HK-2 (cell line): ENCODE measurements at regions not wholly inside any gene's neighbourhood (a gene's known extent, or its start where the extent isn't known, plus 50 kb on each side); places are given as distances from the start of the nearest gene placed in this dataset.

Experiments
- DNase-seq: peaks from one replicate; pipeline ENCODE4 v3.0.0-alpha.2; 2018; ENCODE audit not compliant: unreplicated experiment

DNA sequence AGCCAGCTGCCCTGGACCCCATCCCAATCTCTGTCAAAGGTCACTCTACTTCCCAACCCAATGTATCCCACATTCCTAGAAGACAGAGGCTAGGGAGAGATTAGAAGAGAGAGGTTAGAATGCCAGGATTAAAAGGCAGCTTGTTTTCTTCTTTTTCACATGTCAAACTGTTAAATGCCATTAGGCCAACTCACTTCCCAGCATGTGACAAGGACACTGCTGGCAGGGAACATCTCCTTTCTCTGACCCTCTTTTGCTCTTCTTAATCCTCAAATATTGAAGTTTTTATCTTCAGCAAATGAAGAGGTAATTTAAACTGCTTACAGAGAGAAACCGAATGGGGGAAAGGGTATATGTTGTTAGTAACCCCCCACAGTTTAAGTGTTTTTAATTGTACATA is 89.1 kb downstream of the BBS10 start:
- DNase-seq, result no peak

DNA sequence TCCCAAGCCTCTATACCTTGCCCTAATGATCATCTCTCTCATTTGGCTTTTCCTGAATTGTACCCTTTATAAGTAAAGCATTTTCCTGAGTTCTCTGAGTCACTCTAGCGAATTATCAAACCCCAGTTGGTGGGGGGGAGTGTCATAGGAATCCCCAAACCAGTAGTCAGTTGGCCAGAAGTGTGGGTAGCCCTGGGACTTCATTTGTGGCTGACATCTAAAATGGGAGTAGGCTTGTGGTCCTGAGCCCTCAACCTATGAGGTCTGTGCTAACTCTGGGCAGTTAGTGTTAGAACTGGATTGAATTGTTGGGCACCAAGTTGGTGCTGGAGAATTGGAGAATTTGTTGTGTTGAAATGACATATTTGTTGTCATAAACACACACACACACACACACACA is 91.3 kb downstream of the BBS10 start:
- DNase-seq, result peak; percentile 11

DNA sequence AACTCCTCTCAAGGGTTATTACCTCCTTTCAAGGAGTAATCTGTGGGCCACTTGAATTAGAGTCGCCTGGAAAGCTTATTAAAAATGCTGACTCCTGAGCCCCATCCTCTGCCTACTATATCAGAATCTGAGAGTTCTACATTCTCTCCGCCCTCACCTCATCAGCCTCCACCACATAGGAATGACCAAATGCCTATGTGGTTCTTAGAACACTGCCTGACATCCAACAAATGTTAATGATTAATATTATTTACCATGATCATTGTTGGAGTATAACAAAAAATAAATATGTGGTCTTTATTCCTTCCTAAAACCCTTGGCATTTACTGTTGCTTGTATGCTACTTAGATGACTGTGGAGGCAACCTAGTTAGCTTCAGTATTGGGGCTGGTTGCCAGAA is 91.9 kb downstream of the BBS10 start:
- DNase-seq, result no peak

DNA sequence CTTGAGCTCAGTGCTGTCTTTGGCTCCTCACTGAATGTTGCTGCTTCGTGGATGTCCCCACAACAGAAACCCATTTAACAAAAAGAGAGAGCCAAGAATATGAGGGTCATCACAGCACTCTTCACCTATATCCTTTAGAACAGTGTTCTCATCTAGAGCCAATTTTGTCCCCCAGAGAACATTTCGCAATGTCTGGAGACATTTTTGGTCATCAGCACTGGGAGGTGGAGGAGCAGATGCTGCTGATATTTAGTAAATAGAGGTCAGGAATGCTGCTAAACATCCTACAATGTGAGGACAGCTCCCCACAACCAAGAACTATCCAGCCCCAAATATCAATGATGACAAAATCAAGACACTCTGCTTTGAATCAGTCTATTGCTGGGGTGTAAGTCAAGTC is 92.5 kb downstream of the BBS10 start:
- DNase-seq, result no peak

DNA sequence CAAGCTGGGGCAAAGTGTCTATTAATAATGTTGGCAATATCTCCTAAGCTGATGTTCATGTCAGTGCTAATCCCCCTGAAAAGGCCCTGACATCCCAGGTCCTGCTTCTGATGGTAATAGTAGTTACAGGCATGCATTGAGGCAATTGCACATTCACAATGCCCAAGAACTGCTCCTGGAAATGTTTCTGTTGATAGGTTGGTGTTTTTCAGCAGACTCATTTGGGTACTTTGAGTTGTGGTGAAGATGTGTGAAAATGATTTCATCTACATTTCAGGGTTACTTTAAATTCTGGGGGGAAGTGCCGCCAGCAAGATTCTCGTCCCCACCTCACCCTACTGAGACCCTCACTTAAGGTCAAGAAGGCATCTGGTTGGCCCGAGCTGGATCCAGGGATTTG is 92.9 kb downstream of the BBS10 start:
- DNase-seq, result no peak

DNA sequence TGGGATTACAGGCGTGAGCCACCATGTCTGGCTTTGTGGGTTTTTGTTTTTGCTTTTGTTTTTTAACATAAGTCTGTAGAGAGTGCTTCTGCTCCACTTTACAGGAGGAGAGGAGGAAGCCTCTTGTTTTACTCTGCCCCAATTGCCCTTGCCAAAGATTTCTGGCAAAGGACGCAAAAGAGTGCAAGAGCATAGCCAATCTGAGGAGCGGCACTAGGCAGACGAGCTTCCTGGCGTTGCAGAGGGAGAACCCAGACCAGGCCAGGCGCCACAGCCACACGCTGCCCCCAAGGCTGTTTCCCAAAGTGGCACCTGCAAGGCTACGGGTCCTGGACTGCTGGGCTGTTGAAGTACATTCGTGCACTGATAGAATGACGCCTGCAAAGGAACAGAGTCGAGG is 96.2 kb downstream of the BBS10 start:
- DNase-seq, result no peak

DNA sequence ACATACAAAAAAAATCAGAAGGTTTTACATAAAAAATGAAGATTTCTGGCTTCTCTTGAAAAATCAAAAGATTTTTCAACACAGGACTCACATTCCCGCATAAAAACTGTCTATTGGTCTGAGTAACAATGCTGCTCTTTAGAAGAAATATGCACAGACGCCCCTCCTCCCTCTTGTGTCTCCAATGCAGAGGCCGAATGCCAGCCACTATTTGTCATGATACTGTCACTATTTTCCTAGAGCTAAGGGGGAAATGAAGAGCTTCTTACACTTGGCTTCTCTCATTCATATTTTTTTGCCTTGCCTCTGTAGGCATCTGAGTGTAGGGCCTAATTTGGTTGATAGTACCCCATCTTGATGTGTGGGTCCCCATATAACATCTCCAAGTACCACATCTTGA is 98.0 kb downstream of the BBS10 start:
- peak; percentile 24 for DNase-seq

DNA sequence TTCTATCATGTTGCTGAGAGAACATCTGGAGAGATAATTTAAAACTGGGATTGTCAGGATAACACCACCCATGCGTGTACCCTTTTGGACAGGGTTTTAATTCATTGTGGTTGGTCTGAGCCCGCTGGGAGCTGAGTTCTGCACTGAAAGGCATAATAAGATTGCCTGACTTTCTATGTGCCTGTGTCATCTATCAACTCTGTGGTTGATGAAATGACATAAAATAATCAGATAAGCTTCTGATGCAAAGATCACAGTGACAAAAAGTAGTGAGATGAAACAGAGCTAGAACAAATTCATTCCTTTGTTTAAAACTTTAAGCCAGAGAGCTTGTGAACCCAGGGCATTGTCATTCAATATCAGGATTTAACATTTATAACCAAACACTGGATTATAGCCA is 98.7 kb downstream of the BBS10 start:
- no peak for DNase-seq

DNA sequence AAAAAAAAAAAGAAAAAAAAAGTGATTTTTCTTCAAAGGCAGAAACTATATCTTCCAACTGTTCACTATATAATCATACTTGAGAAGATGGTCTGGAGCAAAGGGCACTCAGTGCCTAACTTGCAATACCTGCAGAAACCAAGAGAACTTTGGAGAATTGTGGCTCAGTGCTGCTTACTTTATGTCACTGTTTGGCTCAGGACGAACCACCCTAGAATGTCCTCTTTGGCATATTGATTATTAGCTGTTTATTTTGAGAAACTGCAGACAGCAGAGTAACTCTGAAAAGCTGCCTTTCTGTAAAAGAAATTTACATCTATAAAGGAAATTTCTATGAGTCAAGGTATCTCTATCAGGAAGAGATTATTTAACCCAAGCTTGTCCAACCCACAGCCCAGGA is 100.2 kb downstream of the BBS10 start:
- DNase-seq, result no peak

DNA sequence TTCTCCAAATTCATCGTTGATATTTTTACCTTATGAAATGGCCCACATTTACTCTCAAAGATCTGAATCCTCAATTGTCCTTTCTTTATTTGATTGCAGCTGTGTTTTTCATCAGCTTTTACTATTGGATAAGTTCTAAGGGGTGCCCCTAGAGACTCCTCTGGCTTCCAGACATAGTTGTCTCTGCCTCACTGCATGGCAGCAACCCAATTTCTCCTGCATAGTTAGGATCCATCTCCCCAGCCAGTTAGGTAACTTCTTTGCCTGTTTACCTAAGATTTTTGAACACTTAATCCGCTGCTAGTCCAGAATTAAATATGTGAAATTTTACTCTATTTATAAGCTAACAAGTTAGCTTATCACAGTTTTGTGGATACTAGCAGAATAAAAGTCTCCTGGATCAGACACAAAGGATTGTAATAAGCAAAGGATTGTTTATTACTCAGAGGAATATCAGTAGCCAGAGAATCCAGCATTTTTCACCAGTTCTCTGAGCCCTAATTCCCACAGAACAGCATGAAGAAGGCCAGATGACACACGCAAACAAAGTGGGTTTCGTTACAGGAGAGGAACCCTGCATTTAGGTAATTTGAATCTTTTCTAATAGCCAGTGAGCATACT is 101.1 kb downstream of the BBS10 start:
- DNase-seq, result no peak

DNA sequence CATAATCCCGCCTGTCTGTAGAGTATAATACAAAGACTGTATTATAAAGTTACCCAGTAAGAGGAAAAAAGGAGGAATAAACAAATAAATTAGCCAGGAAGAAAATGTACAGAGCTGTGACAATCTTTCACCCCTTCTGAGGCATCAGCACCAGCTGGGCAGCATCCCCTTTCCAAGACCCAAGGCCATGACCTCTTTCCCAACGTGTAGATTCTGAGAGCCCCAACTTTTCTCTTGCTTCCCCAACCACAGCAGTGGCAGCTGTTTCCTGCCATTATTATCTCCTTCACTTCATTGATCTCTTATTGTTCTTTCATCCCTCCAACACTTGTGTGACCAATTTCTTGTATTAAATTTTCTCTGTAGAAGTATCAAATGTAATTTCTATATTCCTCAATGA is 101.6 kb downstream of the BBS10 start:
- DNase-seq, result no peak

DNA sequence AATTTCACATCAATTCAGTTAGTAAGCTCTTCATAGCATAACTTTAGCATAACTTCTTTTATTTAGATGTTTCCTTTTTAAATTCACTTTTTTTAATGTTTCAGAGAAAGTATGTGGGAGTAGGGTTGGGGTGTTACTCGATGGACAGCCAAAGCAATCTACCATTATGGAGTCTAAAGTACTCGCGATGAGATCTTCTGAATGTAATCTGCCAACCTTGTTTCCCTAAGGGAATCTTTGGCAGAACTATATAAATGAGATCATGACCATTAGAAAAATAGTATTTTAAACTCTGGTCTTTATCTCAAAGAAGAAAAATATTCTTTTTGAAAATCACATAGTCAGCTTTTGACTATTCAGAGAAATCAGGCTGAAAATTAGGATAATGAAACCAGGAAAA is 103.9 kb downstream of the BBS10 start:
- DNase-seq, result no peak

DNA sequence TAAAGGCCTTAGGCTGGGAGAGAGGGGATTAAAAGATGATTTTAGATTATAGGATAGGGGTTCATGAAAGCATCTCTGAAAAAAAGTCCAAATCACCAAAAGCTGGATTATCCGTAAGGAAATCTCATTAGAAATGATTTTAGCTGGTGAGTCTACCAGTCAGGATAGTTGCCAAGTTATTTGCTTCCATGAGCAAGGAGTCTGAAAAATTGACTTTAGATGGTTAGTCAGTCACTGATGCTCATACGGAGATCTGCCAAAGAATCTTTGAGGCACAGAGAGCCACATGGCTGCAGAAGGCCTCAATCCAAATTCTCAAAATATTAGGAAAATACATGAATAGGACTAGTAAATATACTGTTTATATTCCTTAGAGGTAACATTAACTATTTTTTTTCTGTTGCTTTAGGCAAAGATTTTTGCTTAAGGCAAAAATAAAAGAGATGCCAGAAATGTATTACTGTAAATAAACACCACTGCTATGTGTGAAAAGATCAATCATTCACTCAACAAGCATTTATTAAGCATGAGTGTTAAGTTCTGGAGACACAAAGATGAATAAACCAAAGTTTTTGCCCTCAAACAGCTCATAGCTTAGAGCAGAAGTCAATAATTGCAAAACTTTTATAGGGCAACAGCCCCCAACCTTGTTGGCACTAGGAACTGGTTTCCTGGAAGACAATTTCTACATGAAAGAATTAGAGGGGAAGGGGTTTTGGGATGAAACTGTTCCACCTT is 105.2 kb downstream of the BBS10 start:
- no peak for DNase-seq

DNA sequence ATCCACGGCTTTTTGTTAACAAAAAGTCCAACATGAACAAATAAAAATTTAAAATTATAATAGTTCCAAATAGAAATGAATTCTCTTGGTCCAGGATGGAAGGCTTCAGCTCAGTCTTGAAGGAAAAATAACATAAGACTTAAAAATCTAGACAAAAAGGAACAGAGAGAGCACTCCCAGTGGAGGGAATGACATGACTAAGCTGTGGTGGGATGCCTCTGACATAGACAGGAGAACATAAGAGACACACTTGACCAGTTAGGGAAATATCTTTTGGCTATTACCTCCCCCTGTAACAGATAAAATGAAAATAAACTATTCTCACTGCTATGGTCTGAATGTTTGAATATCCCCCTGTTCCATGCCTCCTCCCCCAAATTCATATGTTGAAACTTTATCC is 106.8 kb downstream of the BBS10 start:
- no peak for DNase-seq

DNA sequence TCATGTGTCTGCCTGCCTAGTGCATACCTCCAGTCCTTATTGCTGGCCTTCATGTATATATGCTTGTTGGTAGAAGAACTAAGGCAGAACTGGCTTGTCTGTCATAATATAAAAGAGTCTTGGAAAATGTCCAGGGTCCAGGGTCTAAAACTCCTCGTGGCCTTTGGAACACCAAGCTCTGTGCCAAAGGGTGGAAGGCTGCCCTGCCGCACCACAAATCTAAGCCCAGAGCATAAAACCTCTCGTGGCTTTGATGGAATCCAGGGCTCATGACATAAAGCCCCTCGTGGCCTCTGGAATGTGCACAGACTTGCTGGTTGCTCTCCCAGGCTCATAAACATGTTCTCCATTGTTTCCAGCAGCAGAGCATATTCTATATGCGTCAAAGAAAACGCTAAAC is 107.9 kb downstream of the BBS10 start:
- DNase-seq, result no peak

DNA sequence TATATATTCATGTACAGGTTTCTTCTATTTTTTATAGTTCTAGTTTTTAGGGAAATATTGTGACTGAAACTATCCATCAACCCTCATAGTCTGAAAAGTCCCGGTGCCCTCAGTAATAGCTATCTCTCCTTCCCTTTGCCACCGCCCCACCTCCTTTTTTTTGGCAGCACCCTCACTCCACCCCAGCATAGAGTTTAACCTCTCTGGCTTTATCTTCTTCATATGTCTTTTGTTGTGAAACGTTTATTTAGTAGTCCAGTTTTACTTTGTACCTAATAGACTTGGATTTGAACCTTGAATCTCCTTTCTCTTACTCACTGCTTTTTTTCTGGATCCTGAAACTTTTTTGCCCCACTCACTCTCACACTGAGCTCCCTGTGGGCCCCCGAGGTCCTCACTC is 109.5 kb downstream of the BBS10 start:
- DNase-seq, result no peak

DNA sequence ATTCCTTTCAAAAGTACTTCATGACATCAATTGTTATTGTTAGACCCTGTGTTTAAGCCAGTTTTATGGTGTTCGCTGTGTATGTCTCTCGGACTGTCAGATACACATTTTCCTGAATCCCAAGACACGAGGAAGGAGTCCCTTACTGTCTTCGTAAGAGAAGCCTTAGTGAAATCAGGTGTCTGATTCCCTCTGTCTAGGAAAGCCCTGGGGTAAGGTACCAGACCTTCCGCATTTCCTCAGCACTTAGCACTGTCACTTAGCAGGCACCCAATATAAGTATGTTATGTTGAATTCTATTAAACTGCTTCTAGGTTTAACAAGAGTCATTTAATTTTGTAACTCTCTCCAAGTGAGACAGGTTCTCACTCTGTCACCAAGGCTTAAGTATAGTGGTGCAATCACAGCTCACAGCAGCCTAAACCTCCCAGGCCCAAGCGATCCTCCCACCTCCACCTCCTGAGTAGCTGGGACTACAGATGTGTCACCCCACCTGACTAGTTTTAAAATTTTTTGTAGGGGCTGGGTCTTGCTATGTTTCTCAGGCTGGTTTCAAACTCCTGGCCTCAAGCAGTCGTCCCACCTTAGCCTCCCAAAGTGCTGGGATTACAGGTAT is 111.0 kb downstream of the BBS10 start:
- no peak for DNase-seq

DNA sequence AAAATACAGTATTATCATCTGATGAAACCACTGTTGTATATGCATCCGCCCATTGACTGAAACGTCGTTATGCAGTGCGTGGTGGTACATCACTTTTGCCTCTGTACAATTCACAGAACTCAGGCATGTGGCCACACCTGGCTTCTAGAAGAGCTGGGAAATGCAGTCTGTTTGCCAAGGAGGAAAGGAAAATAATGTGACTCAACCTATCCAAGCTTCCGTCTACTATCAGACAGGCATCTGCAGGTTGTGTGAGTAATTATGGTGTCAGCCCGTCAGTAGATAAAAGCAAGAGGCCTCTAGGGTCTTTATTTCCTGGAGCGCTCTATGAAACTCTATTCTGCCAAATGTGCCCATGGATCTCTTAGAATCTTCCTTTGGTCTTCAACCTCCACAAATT is 111.6 kb downstream of the BBS10 start:
- peak; percentile 29 for DNase-seq

DNA sequence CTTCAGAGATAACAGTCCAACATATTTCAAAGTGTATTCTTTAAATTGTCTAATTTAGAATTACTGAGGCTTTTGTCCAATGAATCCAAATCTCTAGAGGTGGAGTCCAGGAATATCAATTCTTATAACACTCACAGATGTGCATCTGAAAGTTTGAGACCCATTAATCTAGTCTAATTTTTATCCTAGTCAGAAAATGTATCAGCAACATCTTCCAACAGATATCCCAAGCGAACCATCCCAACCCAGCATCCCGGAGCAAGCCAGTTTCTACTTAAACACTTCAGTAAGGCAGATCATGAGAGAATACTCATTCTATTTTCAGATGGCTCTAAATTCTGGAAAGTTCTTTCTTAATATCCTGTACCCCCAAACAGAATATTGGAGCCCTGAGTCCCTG is 113.5 kb downstream of the BBS10 start:
- DNase-seq, result no peak

DNA sequence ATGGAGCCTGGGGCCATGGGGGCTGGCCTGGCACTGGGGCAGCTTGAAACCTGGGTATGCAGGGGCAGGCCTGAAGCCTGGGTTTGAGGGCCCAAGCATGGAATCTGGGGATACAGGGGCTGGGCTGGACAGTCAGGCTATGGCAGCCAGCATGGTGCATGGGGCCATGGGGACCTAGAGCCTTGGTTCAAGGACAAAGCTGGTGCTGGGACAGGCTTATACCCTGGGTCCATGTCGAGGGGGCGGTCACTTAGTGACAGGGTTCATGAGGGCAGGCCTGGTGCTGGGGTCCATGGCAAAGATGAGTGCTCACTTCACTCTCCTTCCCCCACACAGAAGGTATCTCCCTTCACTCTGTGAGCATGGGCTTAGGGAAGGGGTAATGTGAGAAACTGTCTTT is 116.2 kb downstream of the BBS10 start:
- DNase-seq, result no peak

DNA sequence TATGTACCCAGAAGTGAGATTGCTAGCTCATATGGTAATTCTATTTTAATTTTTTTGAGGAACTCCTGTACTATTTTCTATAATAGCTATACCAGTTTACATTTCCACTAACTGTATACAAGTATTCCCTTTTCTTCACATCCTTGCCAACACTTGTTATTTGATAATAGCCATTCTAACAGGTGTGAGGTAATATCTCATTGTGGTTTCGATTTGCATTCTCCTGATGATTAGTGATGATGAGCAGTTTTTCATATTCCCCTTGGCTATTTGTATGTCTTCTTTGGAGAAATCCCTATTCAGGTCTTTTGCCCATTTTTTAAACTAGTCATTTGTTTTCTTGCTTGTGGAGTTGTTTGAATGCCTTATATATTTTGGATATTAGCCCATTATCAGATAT is 121.3 kb downstream of the BBS10 start:
- DNase-seq, result no peak

DNA sequence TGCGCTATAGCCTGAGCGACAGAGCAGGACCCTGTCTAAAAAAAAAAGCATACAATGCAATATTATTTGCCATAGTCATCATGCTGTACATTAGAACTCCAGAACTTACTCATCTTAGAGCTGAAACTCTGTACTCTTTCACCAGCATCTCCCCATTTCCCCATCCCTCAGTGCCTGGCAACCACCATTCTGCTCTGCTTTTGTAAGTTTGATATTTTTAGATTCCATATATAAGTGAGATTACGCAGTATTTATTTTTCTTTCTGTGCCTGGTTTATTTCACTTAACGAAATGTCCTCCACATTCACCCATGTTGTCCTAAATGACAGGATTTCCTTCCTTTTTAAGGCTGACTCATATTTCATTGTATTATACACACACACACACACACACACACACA is 121.8 kb downstream of the BBS10 start:
- no peak for DNase-seq

DNA sequence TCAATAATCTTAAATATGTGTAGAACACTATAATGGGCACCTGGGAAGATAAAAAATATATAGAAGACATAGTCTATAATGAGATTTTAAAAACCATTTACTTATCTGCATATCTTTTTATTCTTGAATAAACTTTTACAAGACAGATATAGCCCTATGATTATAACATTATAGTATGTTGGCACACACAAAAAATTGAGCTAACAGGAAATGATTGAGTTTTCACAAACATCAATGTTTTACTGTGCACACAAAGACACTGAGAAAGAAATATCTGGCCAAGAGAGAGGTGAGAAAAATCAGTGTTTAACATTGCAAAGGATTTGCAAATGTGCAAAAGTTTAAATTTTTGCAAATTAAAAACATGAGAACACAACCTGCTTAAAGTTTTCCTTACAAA is 124.3 kb downstream of the BBS10 start:
- no peak for DNase-seq

DNA sequence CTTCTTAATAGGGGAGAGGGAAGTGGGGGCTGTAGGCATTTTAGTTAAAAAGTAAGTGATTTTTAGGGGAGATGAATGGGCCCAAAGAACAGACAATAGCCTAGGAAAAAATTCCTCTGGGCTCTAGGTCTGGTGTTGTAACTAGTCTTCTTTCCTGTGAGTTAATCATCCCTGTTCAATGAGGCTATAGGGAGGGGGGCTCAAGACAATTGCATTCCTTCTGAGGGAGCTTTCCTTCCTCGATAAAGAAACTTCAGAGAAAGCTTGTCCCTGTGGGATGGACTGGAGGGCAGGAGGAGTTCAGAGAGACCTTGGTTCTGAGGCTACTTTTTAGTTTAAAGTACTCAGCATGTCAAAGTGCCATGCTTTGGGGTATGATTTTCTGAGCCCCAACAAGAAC is 127.2 kb downstream of the BBS10 start:
- DNase-seq, result peak; percentile 14
